ENCODE measurements at regions not wholly inside any gene's neighbourhood (a gene's known extent, or its start where the extent isn't known, plus 50 kb on each side); places are given as distances from the start of the nearest gene placed in this dataset.

- TF ChIP-seq POLR2AphosphoS5 (IDR thresholded peaks at IDR 0.05; ENCODE audit: low read depth) (no peak), REST (IDR thresholded peaks at IDR 0.05; ENCODE audit: insufficient replicate concordance, low read depth) (no peak)
- TF ChIP-seq, protein P1, sequence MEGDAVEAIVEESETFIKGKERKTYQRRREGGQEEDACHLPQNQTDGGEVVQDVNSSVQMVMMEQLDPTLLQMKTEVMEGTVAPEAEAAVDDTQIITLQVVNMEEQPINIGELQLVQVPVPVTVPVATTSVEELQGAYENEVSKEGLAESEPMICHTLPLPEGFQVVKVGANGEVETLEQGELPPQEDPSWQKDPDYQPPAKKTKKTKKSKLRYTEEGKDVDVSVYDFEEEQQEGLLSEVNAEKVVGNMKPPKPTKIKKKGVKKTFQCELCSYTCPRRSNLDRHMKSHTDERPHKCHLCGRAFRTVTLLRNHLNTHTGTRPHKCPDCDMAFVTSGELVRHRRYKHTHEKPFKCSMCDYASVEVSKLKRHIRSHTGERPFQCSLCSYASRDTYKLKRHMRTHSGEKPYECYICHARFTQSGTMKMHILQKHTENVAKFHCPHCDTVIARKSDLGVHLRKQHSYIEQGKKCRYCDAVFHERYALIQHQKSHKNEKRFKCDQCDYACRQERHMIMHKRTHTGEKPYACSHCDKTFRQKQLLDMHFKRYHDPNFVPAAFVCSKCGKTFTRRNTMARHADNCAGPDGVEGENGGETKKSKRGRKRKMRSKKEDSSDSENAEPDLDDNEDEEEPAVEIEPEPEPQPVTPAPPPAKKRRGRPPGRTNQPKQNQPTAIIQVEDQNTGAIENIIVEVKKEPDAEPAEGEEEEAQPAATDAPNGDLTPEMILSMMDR (IDR thresholded peaks at IDR 0.05; ENCODE audit: insufficient read depth, low read length), result no peak
Measured at GRCh38 chr9:99303177-99303576, 81.1 kb downstream of the SEC61B start.

All from HL-60 (cell line).